Stimulated activated CD4-positive, alpha-beta T cell treated with anti-CD3 and anti-CD28 coated beads, Interleukin-4, amount 100 ng/mL, for 48 hours (primary cell): ENCODE measurements at regions not wholly inside any gene's neighbourhood (a gene's known extent, or its start where the extent isn't known, plus 50 kb on each side); places are given as distances from the start of the nearest gene placed in this dataset.
"Not testable (repeated sequence)": the region's sequence is repeated elsewhere in the genome, so short reads cannot be mapped to it uniquely, and the experiment has no call there.

ENCODE experiments used
- DNase-seq, 2 donors: peaks; one replicate each; pipeline ENCODE4 v3.0.0-alpha.2; 2020; ENCODE audit warnings: low read depth in 2 of 2

GRCh38 chr14:53398616-53399015, 245.5 kb upstream of the DDHD1 start:
- no peak for DNase-seq

DNA sequence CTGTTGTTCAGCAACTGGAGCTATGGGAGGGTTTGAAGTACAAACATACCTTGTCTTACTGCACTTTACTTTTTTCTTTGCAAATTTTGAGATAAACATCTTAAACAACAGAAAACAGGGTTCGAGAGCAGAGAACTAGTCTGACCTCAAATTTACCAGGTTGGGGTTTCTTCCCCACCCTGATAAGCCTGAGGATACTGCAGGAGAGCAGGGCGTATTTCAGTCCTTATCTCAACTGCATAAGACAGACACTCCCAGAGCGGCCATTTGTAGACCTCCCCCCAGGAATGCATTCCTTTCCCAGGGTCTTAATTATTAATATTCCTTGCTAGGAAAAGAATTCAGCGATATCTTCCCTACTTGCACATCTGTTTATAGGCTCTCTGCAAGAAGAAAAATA, 242.1 kb upstream of the DDHD1 start:
- not testable (repeated sequence) for DNase-seq

DNA sequence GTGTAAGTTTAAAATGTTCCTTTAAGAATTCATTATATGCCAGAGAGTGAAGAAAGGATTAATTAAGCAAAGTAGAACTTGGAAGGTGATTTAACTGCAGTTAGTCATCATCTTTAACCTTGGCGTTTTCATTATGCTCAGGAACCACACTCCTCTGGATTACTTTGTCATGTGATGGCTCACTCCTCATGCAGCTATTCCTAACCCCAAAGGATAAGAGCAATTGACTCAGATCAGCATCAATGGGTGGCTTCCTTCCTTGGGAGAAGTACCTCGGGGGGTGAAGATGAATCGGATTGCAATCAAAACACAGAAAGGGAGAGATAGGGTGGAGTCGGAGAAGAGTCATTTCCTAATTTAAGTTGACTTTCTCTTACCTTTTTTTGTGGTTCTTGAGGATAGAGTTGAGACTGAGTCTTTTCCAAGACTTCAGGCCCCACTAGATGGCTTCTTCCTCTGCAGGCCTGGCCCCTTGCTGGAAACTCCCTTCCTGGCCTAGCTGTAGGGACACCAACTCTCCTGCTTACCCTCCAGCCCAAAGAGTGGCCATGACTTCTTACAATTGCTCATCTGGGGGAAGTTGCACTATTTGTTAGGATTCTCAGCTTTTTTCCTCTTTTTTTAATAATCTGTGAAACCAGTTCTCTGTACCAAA, 238.6 kb upstream of the DDHD1 start:
- no peak for DNase-seq

GRCh38 chr14:53391156-53391555, 238.0 kb upstream of the DDHD1 start:
- no peak for DNase-seq

DNA sequence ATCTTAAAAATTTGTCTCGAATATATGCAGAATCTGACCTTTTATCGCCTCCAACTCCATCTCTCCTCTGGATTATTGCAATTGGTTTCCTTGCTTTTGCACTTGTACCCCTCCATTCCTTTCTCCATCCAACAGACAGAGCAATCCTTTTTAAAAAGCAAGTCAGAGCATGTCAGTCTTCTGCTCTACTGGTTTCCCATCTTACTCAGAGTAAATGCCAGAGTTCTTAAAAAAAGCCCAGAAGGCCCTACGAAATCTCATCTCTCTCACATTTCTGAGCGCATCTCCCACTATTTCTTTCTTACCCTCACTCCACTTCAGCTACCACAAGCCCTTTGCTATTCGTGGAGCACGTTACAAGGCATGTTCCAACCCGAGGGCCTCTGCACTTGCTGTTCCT, 236.9 kb upstream of the DDHD1 start:
- DNase-seq: no peak

- DNase-seq: no peak
These were observed 236.1 kb upstream of the DDHD1 start for GRCh38 chr14:53389202-53389601.

GRCh38 chr14:53386362-53386761, 233.2 kb upstream of the DDHD1 start:
- no peak for DNase-seq

DNA sequence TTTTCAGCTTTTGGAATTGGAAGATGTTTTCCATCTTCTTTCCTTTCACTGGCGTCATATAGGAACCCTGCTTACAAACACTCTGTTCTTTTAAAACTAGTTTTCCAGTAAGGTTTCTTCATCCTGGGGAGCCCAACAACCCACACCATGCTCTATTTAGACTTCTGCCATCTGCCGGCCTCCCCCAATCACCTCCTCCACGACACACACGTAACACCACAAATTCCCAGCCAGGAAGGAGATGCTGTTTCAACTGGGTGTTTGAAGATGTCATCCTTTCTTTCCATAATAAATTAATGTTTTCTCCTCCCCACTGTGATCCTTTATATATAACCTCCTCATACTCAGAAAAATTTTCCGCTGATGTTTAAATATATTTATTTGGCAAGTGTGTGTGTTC, 231.4 kb upstream of the DDHD1 start:
- DNase-seq: no peak

- no peak for DNase-seq
These were observed 230.9 kb upstream of the DDHD1 start for GRCh38 chr14:53384073-53384472.

- DNase-seq: no peak
These were observed 228.8 kb upstream of the DDHD1 start for GRCh38 chr14:53381895-53382294.

DNA sequence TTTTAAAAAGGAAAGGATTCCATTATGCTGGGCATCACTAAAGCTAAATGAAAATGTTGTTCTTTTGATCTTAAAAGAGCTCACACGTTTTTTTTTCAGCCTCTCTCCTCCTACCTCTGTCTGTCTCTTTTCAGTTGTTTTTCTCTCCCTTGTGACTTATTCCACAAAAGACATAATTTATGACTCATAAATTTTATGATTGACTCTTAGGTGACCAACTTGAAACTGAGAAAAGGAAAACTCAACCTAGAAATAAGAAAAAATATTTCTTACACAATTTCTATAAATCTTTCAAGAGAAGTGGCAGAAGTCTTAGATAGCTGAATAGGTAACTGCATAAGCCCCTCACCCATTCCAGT, 227.7 kb upstream of the DDHD1 start:
- DNase-seq: no peak

DNA sequence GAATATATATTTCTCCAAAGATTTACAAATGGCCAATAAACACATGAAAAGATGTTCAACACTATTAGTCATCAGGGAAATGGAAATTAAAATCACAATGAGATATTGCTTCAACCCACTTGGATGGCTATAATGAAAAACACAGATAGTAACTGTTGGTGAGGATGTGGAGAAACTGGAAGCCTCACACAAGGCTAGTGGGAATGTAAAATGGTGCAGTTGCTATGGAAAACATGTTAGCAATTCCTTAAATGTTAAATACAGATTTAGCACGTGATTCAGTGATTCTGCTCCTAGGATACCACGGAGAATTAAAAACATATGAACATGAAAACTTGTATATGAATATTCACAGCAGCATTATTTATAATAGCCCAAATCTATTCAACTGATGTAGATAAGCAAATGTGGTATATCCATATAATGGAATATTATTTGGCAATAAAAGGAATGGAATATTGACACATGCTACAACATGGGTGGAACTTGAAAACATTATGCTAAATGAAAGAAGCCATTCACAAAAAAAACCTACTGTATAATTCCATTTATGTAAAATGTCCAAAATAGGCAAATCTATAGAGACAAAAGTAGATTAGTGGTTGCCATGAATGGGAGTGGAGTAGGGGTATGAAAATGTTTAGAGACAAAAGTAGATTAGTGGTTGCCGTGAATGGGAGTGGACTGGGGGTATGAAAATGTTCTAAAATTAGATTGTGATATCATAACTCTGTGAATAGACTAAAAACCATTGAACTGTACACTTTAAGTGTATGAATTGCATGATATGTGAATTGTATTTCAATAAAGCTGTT, 227.1 kb upstream of the DDHD1 start:
- no peak for DNase-seq

- no peak for DNase-seq
These were observed 225.0 kb upstream of the DDHD1 start for GRCh38 chr14:53378142-53378541.

GRCh38 chr14:53376064-53376463, 222.9 kb upstream of the DDHD1 start:
- DNase-seq: no peak

GRCh38 chr14:53375599-53375998, 222.5 kb upstream of the DDHD1 start:
- no peak for DNase-seq

GRCh38 chr14:53368711-53369201, 215.6 kb upstream of the DDHD1 start:
- no peak for DNase-seq

GRCh38 chr14:53368066-53368465, 214.9 kb upstream of the DDHD1 start:
- DNase-seq: no peak

GRCh38 chr14:53367644-53368026, 214.5 kb upstream of the DDHD1 start:
- DNase-seq: no peak

DNA sequence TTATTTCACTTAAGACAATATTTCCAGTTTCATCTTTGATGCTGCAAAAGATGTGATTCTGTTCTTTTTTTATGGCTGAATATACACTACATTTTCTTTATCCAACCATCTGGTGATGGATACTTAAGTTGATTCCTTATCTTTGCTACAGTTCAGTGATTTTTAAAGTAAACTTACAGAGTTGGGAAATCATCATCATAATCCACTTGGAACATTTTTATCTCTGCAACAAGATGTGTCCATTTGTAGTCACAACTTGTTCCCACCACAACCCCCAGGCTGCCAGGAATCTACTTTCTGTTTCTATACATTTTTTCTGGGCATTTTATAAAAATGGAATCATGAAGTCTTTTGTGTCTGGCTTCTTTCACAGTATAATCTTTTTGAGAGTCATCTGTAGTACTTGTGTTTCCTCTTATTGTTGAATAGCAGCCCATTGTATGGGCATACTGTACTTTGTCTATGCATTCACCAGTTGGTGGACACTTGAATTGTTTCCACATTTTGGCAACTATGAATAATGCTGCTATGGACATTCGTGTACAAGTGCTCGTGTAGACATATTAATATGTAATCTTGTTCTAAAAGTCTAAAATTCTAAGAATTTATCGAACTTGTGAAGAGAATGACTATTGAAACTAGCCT, 212.5 kb upstream of the DDHD1 start:
- DNase-seq: no peak

DNA sequence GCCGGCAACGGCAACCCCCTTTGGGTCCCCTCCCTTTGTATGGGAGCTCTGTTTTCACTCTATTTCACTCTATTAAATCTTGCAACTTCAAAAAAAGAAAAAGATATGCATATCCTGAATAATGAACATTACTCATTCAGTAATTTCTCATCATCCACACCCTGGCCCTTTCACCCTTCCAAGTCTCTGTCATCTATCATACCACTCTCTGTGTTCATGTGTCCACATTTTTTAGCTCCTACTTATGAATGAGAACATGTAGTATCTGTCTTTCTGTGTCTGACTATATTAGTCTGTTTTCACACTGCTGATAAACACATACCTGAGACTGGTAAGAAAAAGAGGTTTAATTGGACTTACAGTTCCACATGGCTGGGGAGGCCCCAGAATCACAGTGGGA, 209.8 kb upstream of the DDHD1 start:
- not testable (repeated sequence) for DNase-seq

DNA sequence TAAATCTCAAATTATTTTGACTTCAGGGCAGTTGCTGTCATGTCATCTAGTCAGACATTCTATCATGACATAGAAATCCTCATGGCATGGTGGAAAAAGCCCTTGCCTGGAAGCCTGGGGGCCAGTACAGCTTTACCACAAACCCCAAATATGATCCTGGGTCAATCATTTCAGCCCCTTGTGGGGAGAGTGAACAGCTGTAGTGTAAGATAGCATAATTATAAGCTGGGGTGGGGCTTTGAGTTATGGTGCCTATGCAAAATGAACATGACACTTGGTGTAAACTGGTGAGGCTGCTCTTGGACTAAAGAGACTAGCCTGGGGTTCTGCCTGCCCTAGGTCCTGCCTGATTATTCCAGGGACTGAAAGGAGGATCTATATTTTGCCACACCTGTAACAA, 207.7 kb upstream of the DDHD1 start:
- no peak for DNase-seq

DNA sequence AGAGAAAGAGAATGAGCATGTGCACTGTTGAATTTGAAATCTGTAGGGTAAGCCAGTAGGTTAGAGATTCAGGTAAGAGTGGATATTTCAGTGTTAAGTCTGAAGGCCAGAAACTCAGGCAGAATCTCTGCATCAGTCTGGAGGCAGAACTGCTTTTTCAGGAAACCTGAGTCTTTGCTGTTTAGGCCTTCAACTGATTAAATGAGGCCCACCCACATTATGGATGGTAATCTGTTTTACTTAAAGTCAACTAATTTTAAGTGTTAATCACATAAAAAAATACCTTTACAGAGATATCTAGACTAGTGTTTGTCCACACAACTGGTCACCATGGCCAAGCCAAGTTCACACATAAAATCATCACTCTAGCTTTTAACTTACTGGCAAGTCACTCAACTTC, 205.0 kb upstream of the DDHD1 start:
- DNase-seq: no peak
